ENCODE measurements at regions not wholly inside any gene's neighbourhood (a gene's known extent, or its start where the extent isn't known, plus 50 kb on each side); places are given as distances from the start of the nearest gene placed in this dataset.

DNA sequence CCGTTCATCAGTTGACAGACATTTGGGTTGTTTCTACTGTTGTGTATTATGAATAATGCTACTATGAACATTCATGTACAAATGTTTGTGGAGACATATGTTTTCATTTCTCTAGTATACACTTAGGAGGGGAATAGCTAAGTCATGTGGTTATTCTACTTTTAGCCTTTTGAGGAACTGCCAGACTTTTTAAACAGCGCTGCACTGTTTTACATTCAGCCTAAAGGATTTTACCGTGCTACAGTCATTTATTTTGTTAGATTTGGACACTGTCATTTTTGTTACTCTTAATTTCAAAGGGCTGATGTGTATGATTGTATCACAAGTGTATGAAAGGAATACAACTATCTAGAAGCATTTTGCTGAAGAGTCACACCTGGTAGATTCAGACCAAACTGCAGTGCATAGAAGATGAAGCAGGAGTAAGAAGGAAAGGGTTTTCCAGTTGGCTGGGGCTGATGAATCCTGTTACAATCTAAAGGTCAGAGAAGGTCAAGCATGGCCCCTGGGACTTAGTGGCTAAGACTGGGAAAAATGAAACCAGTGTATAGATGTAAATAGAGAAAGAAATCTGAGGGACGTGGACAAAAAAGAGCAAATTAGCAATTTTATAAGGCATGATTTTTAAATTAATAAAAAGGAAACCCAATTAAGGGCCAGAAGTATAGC lies 509.7 kb downstream of the PSAT1 start:
- Histone ChIP-seq H3K4me3 (ENCODE audit: low read depth, low read length, poor library complexity, severe bottlenecking) (no peak overlapping the region), H3K4me1 (ENCODE audit: insufficient read depth, low read length, poor library complexity, severe bottlenecking) (no peaks in the 10 kb centered on the region), H3K27me3 (replicated peaks; ENCODE audit: insufficient read depth, low read depth, low read length, poor library complexity) (no peaks in the 10 kb centered on the region), H3K9me3 (ENCODE audit: low read depth, low read length, poor library complexity, severe bottlenecking) (no peaks in the 10 kb centered on the region), H3K27ac (ENCODE audit: low read depth, low read length, poor library complexity, severe bottlenecking) (no peak overlapping the region), H3K36me3 (ENCODE audit: insufficient read depth, low read length, poor library complexity, severe bottlenecking) (no peaks in the 10 kb centered on the region)
- ChIA-PET CTCF (no interaction called here), POLR2A (ENCODE audit: low non-redundant PET) (no interaction called here)
- DNase-seq (ENCODE audit: low spot score): no peak
- TF ChIP-seq EZH2 (IDR thresholded peaks at IDR 0.05; ENCODE audit: borderline replicate concordance, low read depth, low read length, poor library complexity, severe bottlenecking): no peak
- TF ChIP-seq, protein P1, sequence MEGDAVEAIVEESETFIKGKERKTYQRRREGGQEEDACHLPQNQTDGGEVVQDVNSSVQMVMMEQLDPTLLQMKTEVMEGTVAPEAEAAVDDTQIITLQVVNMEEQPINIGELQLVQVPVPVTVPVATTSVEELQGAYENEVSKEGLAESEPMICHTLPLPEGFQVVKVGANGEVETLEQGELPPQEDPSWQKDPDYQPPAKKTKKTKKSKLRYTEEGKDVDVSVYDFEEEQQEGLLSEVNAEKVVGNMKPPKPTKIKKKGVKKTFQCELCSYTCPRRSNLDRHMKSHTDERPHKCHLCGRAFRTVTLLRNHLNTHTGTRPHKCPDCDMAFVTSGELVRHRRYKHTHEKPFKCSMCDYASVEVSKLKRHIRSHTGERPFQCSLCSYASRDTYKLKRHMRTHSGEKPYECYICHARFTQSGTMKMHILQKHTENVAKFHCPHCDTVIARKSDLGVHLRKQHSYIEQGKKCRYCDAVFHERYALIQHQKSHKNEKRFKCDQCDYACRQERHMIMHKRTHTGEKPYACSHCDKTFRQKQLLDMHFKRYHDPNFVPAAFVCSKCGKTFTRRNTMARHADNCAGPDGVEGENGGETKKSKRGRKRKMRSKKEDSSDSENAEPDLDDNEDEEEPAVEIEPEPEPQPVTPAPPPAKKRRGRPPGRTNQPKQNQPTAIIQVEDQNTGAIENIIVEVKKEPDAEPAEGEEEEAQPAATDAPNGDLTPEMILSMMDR (conservative IDR thresholded peaks at IDR 0.05; ENCODE audit: low read depth, low read length): no peak
- no TSS peak for BruUV-seq (replicated peaks)
- intact Hi-C loops (cut with micrococcal nuclease; ENCODE audit: unreplicated experiment): no loop called here

DNA sequence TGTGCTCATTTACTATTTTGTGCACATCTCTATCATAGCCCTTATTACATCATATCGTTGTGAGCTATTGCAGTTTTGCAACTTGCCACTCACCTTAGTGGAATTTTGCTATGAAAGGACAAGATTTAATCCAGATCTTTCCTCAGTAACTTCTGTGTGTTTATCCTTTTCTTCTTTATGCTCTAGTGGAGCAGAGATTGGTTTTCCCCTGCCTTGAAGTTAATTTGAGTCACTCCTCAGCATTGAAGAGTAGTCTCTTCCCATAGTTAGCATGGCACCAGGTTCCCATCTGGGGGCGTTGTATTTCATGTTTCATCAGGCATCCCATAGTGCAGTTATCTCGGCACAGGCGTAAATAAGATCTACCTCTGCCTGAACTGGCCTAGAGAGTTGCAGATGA lies 510.4 kb downstream of the PSAT1 start:
- Histone ChIP-seq H3K27me3 (replicated peaks; ENCODE audit: insufficient read depth, low read depth, low read length, poor library complexity) (no peaks in the 10 kb centered on the region), H3K27ac (ENCODE audit: low read depth, low read length, poor library complexity, severe bottlenecking) (no peak overlapping the region), H3K9me3 (ENCODE audit: low read depth, low read length, poor library complexity, severe bottlenecking) (no peaks in the 10 kb centered on the region), H3K4me1 (ENCODE audit: insufficient read depth, low read length, poor library complexity, severe bottlenecking) (no peaks in the 10 kb centered on the region), H3K4me3 (ENCODE audit: low read depth, low read length, poor library complexity, severe bottlenecking) (no peak overlapping the region), H3K36me3 (ENCODE audit: insufficient read depth, low read length, poor library complexity, severe bottlenecking) (no peaks in the 10 kb centered on the region)
- no TSS peak for BruUV-seq (replicated peaks)
- intact Hi-C loops (cut with micrococcal nuclease; ENCODE audit: unreplicated experiment): no loop called here
- TF ChIP-seq EZH2 (IDR thresholded peaks at IDR 0.05; ENCODE audit: borderline replicate concordance, low read depth, low read length, poor library complexity, severe bottlenecking): no peak
- TF ChIP-seq, protein P1 (conservative IDR thresholded peaks at IDR 0.05; ENCODE audit: low read depth, low read length): no peak
- DNase-seq (ENCODE audit: low spot score): no peak
- POLR2A ChIA-PET (ENCODE audit: low non-redundant PET): no interaction called here
- CTCF ChIA-PET: no interaction called here

DNA sequence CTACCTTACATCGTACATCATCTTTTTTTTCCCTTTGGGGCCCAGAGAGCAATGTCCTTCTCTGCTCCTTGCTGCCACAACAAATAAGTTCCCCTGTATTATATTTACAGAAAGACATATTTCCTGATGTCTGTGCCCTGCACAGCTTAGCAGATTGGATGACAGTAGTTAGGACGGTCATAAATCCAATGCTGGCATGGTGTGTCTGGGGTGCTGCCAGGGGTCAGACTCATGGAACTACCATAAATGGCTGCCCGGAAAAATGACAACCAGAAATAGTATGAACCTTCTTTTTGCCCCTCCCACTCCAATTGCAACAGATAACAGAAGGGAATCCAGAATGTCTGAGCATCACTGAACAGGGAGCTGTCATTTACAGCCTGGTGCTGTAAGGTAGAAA lies 511.1 kb downstream of the PSAT1 start:
- H3K36me3 ChIP-seq (ENCODE audit: insufficient read depth, low read length, poor library complexity, severe bottlenecking): no peaks in the 10 kb centered on the region
- POLR2A ChIA-PET (ENCODE audit: low non-redundant PET): no interaction called here
- BruUV-seq (replicated peaks): no TSS peak

More for the DNA sequence above, 511.1 kb downstream of the PSAT1 start:
- Histone ChIP-seq H3K9me3 (ENCODE audit: low read depth, low read length, poor library complexity, severe bottlenecking) (no peaks in the 10 kb centered on the region), H3K27ac (ENCODE audit: low read depth, low read length, poor library complexity, severe bottlenecking) (no peak overlapping the region), H3K27me3 (replicated peaks; ENCODE audit: insufficient read depth, low read depth, low read length, poor library complexity) (no peaks in the 10 kb centered on the region), H3K4me1 (ENCODE audit: insufficient read depth, low read length, poor library complexity, severe bottlenecking) (no peaks in the 10 kb centered on the region), H3K4me3 (ENCODE audit: low read depth, low read length, poor library complexity, severe bottlenecking) (no peak overlapping the region)
- no peak for TF ChIP-seq EZH2 (IDR thresholded peaks at IDR 0.05; ENCODE audit: borderline replicate concordance, low read depth, low read length, poor library complexity, severe bottlenecking)
- TF ChIP-seq, protein P1 (conservative IDR thresholded peaks at IDR 0.05; ENCODE audit: low read depth, low read length): no peak
- CTCF ChIA-PET: no interaction called here
- DNase-seq (ENCODE audit: low spot score): no peak
- intact Hi-C loops (cut with micrococcal nuclease; ENCODE audit: unreplicated experiment): no loop called here

Data from A673 (cell line).